Stimulated activated CD8-positive, alpha-beta memory T cell treated with anti-CD3 and anti-CD28 coated beads, Interleukin-2, amount 100 ng/mL, for 1 hour (primary cell): ENCODE measurements at regions not wholly inside any gene's neighbourhood (a gene's known extent, or its start where the extent isn't known, plus 50 kb on each side); places are given as distances from the start of the nearest gene placed in this dataset.
"Not testable (repeated sequence)": the region's sequence is repeated elsewhere in the genome, so short reads cannot be mapped to it uniquely, and the experiment has no call there.

Experiments
- DNase-seq, 2 donors: peaks; one replicate each; pipeline ENCODE4 v3.0.0-alpha.2; 2020; ENCODE audit warnings: low read depth in 2 of 2

- no peak for DNase-seq
These were observed 583.1 kb downstream of the TFAP2A start for GRCh38 chr6:9831783-9832182.

- no peak for DNase-seq
These were observed 584.1 kb downstream of the TFAP2A start for GRCh38 chr6:9830808-9831207.

GRCh38 chr6:9825526-9825925 lies 589.3 kb downstream of the TFAP2A start:
- DNase-seq, result no peak

- not testable (repeated sequence) for DNase-seq
These were observed 604.1 kb downstream of the TFAP2A start for GRCh38 chr6:9810727-9811126.

GRCh38 chr6:9810286-9810685 lies 604.6 kb downstream of the TFAP2A start:
- no peak for DNase-seq

GRCh38 chr6:9806195-9806594 lies 608.7 kb downstream of the TFAP2A start:
- DNase-seq, result no peak

- DNase-seq, result no peak
These were observed 613.6 kb downstream of the TFAP2A start for GRCh38 chr6:9801249-9801754.

GRCh38 chr6:9799582-9799981 lies 615.3 kb downstream of the TFAP2A start:
- DNase-seq, result no peak

GRCh38 chr6:9796827-9797226 lies 618.0 kb downstream of the TFAP2A start:
- no peak for DNase-seq

GRCh38 chr6:9795880-9796279 lies 619.0 kb downstream of the TFAP2A start:
- DNase-seq, result no peak

- no peak for DNase-seq
These were observed 625.7 kb downstream of the TFAP2A start for GRCh38 chr6:9789201-9789600.

- no peak for DNase-seq
These were observed 630.1 kb downstream of the TFAP2A start for GRCh38 chr6:9784786-9785185.

- DNase-seq, result no peak
These were observed 631.3 kb downstream of the TFAP2A start for GRCh38 chr6:9783567-9783966.

GRCh38 chr6:9766240-9766915 lies 648.5 kb downstream of the TFAP2A start:
- no peak for DNase-seq

- DNase-seq, result no peak
These were observed 653.7 kb downstream of the TFAP2A start for GRCh38 chr6:9761220-9761619.

- DNase-seq, result no peak
These were observed 660.4 kb downstream of the TFAP2A start for GRCh38 chr6:9754515-9754914.

- DNase-seq, result no peak
These were observed 668.9 kb downstream of the TFAP2A start for GRCh38 chr6:9745966-9746365.

GRCh38 chr6:9745476-9745875 lies 669.4 kb downstream of the TFAP2A start:
- no peak for DNase-seq

- DNase-seq, result no peak
These were observed 670.8 kb downstream of the TFAP2A start for GRCh38 chr6:9744119-9744518.

- DNase-seq, result no peak
These were observed 682.8 kb downstream of the TFAP2A start for GRCh38 chr6:9732056-9732455.

GRCh38 chr6:9725776-9726175 lies 689.1 kb downstream of the TFAP2A start:
- DNase-seq, result not testable (repeated sequence)

GRCh38 chr6:9717568-9717967 lies 697.3 kb downstream of the TFAP2A start:
- no peak for DNase-seq

GRCh38 chr6:9711365-9711764 lies 703.5 kb downstream of the TFAP2A start:
- no peak for DNase-seq

GRCh38 chr6:9710574-9710973 lies 704.3 kb downstream of the TFAP2A start:
- no peak for DNase-seq
